Heart left ventricle (tissue), 13 donors: ENCODE measurements at regions not wholly inside any gene's neighbourhood (a gene's known extent, or its start where the extent isn't known, plus 50 kb on each side); places are given as distances from the start of the nearest gene placed in this dataset.

Source experiments
- CTCF ChIP-seq, 12 donors: fragments of 200-600 bp; sonication (generic) in 4 of 12; IDR thresholded peaks; one replicate each; pipeline versions ENCODE4 v1.5.0 to v1.8.0; 2018 to 2022; ENCODE audit warnings: antibody characterized with exemption in 12 of 12, mild to moderate bottlenecking in 5 of 12
- POLR2A ChIP-seq, 2 donors: fragments of 450-650 bp; IDR thresholded peaks; one replicate each; pipeline ENCODE4 v1.6.1; 2017; ENCODE audit warnings: antibody characterized with exemption in 2 of 2, mild to moderate bottlenecking in 2 of 2, moderate library complexity in 2 of 2
- donor health status: ischemic (EF 13 %, LVEDD 7.1; RV severe dilation, severe dysfunction).
- donor health status: DM: no; HTN: yes; CAD: no.
- donor health status: DM: no; HTN: no; CAD: no.
- donor health status: ischemic (EF 25% LVEDD 6.9; RV normal size, moderate dysfunction).
- donor health status: ischemic (EF 25% LVEDD 5.7; RV mildly dilated, moderate dysfunction).
- donor health status: ischemic (EF 35%, LVEDD 5.7; RV mildly dilated, moderate dysfunction).
- donor health status: nonischemic (EF 11% LVEDD 7.7; RV severe dilation, severe dysfunction).
- donor health status: DM: yes; HTN: yes; CAD: no.
- donor health status: PGD.
- donor health status: ischemic (EF 29% LVEDD 5.4; RV normal size, mild dysfunction).
- donor health status: nonischemic (EF 23%, LVEDD 6.1; RV moderate dilation, normal function).

DNA sequence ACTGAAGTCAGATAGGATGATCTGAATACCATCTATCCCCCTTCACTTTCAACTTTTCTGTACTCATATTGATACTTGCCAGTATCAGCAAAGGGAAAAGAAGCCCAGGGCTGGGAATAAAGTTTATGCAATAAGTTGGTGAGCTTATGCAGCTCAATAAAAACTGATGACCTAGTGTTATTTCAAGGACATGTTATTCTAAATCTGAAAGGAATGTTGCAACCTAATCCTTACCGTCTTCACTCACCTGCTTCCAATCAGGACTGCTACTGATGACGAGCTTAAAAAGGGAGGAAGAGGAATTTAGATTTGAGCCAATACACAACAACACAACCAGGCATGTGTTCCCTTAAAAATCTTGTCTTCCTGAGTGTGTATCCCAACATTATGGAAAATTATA, 419.9 kb downstream of the SPRY1 start:
- TF ChIP-seq POLR2A (IDR thresholded peaks at IDR 0.05) (no peak), CTCF (IDR thresholded peaks at IDR 0.05) (no peak)
